ENCODE measurements at regions not wholly inside any gene's neighbourhood (a gene's known extent, or its start where the extent isn't known, plus 50 kb on each side); places are given as distances from the start of the nearest gene placed in this dataset.

GRCh38 chr16:79748629-79749028 is 148.1 kb upstream of the MAF start:
- no peak for TF ChIP-seq CTCF (IDR thresholded peaks at IDR 0.05)
- no peak for TF ChIP-seq POLR2A (IDR thresholded peaks at IDR 0.05)
- TF ChIP-seq EP300 (IDR thresholded peaks at IDR 0.05): no peak
